Subcutaneous abdominal adipose tissue (tissue), 5 donors: ENCODE measurements at regions not wholly inside any gene's neighbourhood (a gene's known extent, or its start where the extent isn't known, plus 50 kb on each side); places are given as distances from the start of the nearest gene placed in this dataset.

Source experiments
- H3K27ac ChIP-seq: one replicate; pipeline ENCODE4 v1.7.0; 2013; ENCODE audit warnings: low read depth, mild to moderate bottlenecking, inconsistent platforms, low read length, moderate library complexity
- H3K27me3 ChIP-seq, 5 donors: one replicate each; pipeline ENCODE4 v1.7.0; 2013; ENCODE audit warnings: low read length in 5 of 5, inconsistent platforms in 1 of 5; ENCODE audit not compliant: control insufficient read depth in 5 of 5, insufficient read depth in 4 of 5
- H3K36me3 ChIP-seq, 5 donors: one replicate each; pipeline ENCODE4 v1.7.0; 2013; ENCODE audit warnings: low read length in 5 of 5; ENCODE audit not compliant: control insufficient read depth in 5 of 5, insufficient read depth in 5 of 5
- H3K4me1 ChIP-seq, 5 donors: one replicate each; pipeline ENCODE4 v1.7.0; 2013; ENCODE audit warnings: low read length in 5 of 5, mild to moderate bottlenecking in 3 of 5, moderate library complexity in 1 of 5; ENCODE audit not compliant: control insufficient read depth in 5 of 5, insufficient read depth in 5 of 5
- H3K4me3 ChIP-seq, 5 donors: one replicate each; pipeline ENCODE4 v1.7.0; 2013; ENCODE audit warnings: low read length in 5 of 5, low read depth in 1 of 5
- H3K9ac ChIP-seq, 5 donors: one replicate each; pipeline ENCODE4 v1.7.0; 2013; ENCODE audit warnings: low read length in 5 of 5, mild to moderate bottlenecking in 4 of 5, moderate library complexity in 3 of 5
- H3K9me3 ChIP-seq, 5 donors: one replicate each; pipeline ENCODE4 v1.7.0; 2013; ENCODE audit warnings: low read length in 5 of 5; ENCODE audit not compliant: control insufficient read depth in 5 of 5
- donor health status: healthy.
- donor health status: healthy.
- donor health status: healthy.
- donor health status: healthy.
- donor health status: healthy.

GRCh38 chr18:47530695-47531094, 279.2 kb upstream of the SKOR2 start:
- Histone ChIP-seq H3K27me3 (peaks cover 6 to 26% (median 16%) of the 10 kb centered on the region in 5 donors), H3K9ac (no peak overlapping the region), H3K4me3 (no peak overlapping the region), H3K9me3 (no peaks in the 10 kb centered on the region), H3K4me1 (peaks cover 0 to 4% (median 0%) of the 10 kb centered on the region in 5 donors), H3K27ac (no peak overlapping the region), H3K36me3 (no peaks in the 10 kb centered on the region)

- peaks cover 0 to 4% (median 0%) of the 10 kb centered on the region in 5 donors for H3K4me1 ChIP-seq
- H3K36me3 ChIP-seq: no peaks in the 10 kb centered on the region
- no peak overlapping the region for H3K9ac ChIP-seq
- no peaks in the 10 kb centered on the region for H3K9me3 ChIP-seq
- peaks cover 6 to 25% (median 15%) of the 10 kb centered on the region in 5 donors for H3K27me3 ChIP-seq
- H3K4me3 ChIP-seq: no peak overlapping the region
- H3K27ac ChIP-seq: no peak overlapping the region
These were observed 276.9 kb upstream of the SKOR2 start for GRCh38 chr18:47528343-47528742.

- Histone ChIP-seq H3K9ac (no peak overlapping the region), H3K27me3 (peaks cover 4 to 9% (median 6%) of the 10 kb centered on the region in 5 donors), H3K4me1 (no peaks in the 10 kb centered on the region), H3K36me3 (no peaks in the 10 kb centered on the region), H3K27ac (no peak overlapping the region), H3K9me3 (no peaks in the 10 kb centered on the region), H3K4me3 (no peak overlapping the region)
These were observed 274.7 kb upstream of the SKOR2 start for GRCh38 chr18:47526147-47526546.

GRCh38 chr18:47522359-47522758, 270.9 kb upstream of the SKOR2 start:
- Histone ChIP-seq H3K9me3 (no peaks in the 10 kb centered on the region), H3K4me3 (no peak overlapping the region), H3K27me3 (peaks cover 0 to 4% (median 2%) of the 10 kb centered on the region in 5 donors), H3K27ac (no peak overlapping the region), H3K36me3 (no peaks in the 10 kb centered on the region), H3K4me1 (no peaks in the 10 kb centered on the region), H3K9ac (no peak overlapping the region)

GRCh38 chr18:47520263-47520662, 268.8 kb upstream of the SKOR2 start:
- Histone ChIP-seq H3K36me3 (no peaks in the 10 kb centered on the region), H3K27ac (no peak overlapping the region), H3K9ac (no peak overlapping the region), H3K4me1 (no peaks in the 10 kb centered on the region), H3K9me3 (no peaks in the 10 kb centered on the region), H3K4me3 (no peak overlapping the region), H3K27me3 (no peaks in the 10 kb centered on the region)

GRCh38 chr18:47519706-47520105, 268.2 kb upstream of the SKOR2 start:
- Histone ChIP-seq H3K27me3 (no peaks in the 10 kb centered on the region), H3K4me3 (no peak overlapping the region), H3K27ac (no peak overlapping the region), H3K4me1 (no peaks in the 10 kb centered on the region), H3K36me3 (no peaks in the 10 kb centered on the region), H3K9me3 (no peaks in the 10 kb centered on the region), H3K9ac (no peak overlapping the region)

GRCh38 chr18:47519277-47519676, 267.8 kb upstream of the SKOR2 start:
- Histone ChIP-seq H3K36me3 (no peaks in the 10 kb centered on the region), H3K9me3 (no peaks in the 10 kb centered on the region), H3K27ac (no peak overlapping the region), H3K27me3 (no peaks in the 10 kb centered on the region), H3K4me1 (no peaks in the 10 kb centered on the region), H3K4me3 (no peak overlapping the region), H3K9ac (no peak overlapping the region)

- peaks cover 0 to 2% (median 0%) of the 10 kb centered on the region in 5 donors for H3K27me3 ChIP-seq
- no peak overlapping the region for H3K9ac ChIP-seq
- H3K9me3 ChIP-seq: no peaks in the 10 kb centered on the region
- no peak overlapping the region for H3K27ac ChIP-seq
- H3K4me3 ChIP-seq: no peak overlapping the region
- no peaks in the 10 kb centered on the region for H3K4me1 ChIP-seq
- H3K36me3 ChIP-seq: no peaks in the 10 kb centered on the region
These were observed 262.2 kb upstream of the SKOR2 start for GRCh38 chr18:47513614-47514013.

- H3K36me3 ChIP-seq: no peaks in the 10 kb centered on the region
- H3K27ac ChIP-seq: no peak overlapping the region
- H3K9me3 ChIP-seq: no peaks in the 10 kb centered on the region
- no peak overlapping the region for H3K4me3 ChIP-seq
- peaks cover 0 to 2% (median 0%) of the 10 kb centered on the region in 5 donors for H3K27me3 ChIP-seq
- no peak overlapping the region for H3K9ac ChIP-seq
- H3K4me1 ChIP-seq: no peaks in the 10 kb centered on the region
These were observed 261.4 kb upstream of the SKOR2 start for GRCh38 chr18:47512726-47513435.

- Histone ChIP-seq H3K4me1 (no peaks in the 10 kb centered on the region), H3K27ac (no peak overlapping the region), H3K4me3 (no peak overlapping the region), H3K9ac (no peak overlapping the region), H3K36me3 (no peaks in the 10 kb centered on the region), H3K27me3 (peaks cover 0 to 2% (median 0%) of the 10 kb centered on the region in 5 donors), H3K9me3 (no peaks in the 10 kb centered on the region)
These were observed 260.6 kb upstream of the SKOR2 start for GRCh38 chr18:47512056-47512455.
